Liver (tissue), 8 donors: ENCODE measurements at regions not wholly inside any gene's neighbourhood (a gene's known extent, or its start where the extent isn't known, plus 50 kb on each side); places are given as distances from the start of the nearest gene placed in this dataset.

Source experiments
- DNase-seq: peaks from one replicate; pipeline ENCODE4 v3.0.0-alpha.2; 2017; ENCODE audit warnings: low spot score
- H3K27ac ChIP-seq, 2 donors: one replicate each; pipeline ENCODE4 v1.7.0; 2013; ENCODE audit warnings: inconsistent platforms in 2 of 2, low read length in 2 of 2, control low read depth in 1 of 2, low read depth in 1 of 2, mild to moderate bottlenecking in 1 of 2
- H3K27me3 ChIP-seq, 4 donors: one replicate each; pipeline versions ENCODE4 v1.6.1 to v1.7.0; 2013; ENCODE audit warnings: low read length in 3 of 4, inconsistent platforms in 1 of 4, mild to moderate bottlenecking in 1 of 4, moderate library complexity in 1 of 4; ENCODE audit not compliant: control insufficient read depth in 4 of 4, insufficient read depth in 4 of 4
- H3K36me3 ChIP-seq, 4 donors: one replicate each; pipeline versions ENCODE4 v1.6.1 to v1.7.0; 2013; ENCODE audit warnings: low read length in 3 of 4, mild to moderate bottlenecking in 3 of 4, low read depth in 1 of 4, moderate library complexity in 1 of 4; ENCODE audit not compliant: control insufficient read depth in 4 of 4, insufficient read depth in 3 of 4
- H3K4me1 ChIP-seq, 4 donors: one replicate each; pipeline versions ENCODE4 v1.6.1 to v1.7.0; 2013; ENCODE audit warnings: low read length in 3 of 4, mild to moderate bottlenecking in 3 of 4, moderate library complexity in 1 of 4; ENCODE audit not compliant: control insufficient read depth in 4 of 4, insufficient read depth in 4 of 4
- H3K4me3 ChIP-seq, 3 donors: one replicate each; pipeline versions ENCODE4 v1.6.1 to v1.7.0; 2013; ENCODE audit warnings: low read length in 3 of 3, control low read depth in 1 of 3, low read depth in 1 of 3, mild to moderate bottlenecking in 1 of 3
- H3K9ac ChIP-seq, 2 donors: one replicate each; pipeline ENCODE4 v1.7.0; 2013; ENCODE audit warnings: low read length in 2 of 2, mild to moderate bottlenecking in 2 of 2, moderate library complexity in 2 of 2, control low read depth in 1 of 2, low read depth in 1 of 2
- H3K9me3 ChIP-seq, 4 donors: one replicate each; pipeline versions ENCODE4 v1.6.1 to v1.7.0; 2013; ENCODE audit warnings: low read length in 3 of 4; ENCODE audit not compliant: control insufficient read depth in 4 of 4
- EGR1 ChIP-seq, 2 donors: IDR thresholded peaks; 2 replicates each; pipeline ENCODE4 v1.6.1; 2016 to 2018; ENCODE audit warnings: antibody characterized with exemption in 2 of 2, low read depth in 2 of 2
- HNF4G ChIP-seq: IDR thresholded peaks from 2 replicates; pipeline ENCODE4 v1.6.1; 2016; ENCODE audit warnings: antibody characterized with exemption
- SP1 ChIP-seq: IDR thresholded peaks from 2 replicates; pipeline ENCODE4 v1.6.1; 2018; ENCODE audit warnings: antibody characterized with exemption, mild to moderate bottlenecking
- YY1 ChIP-seq: IDR thresholded peaks from 2 replicates; pipeline ENCODE4 v1.6.1; 2016; ENCODE audit warnings: antibody characterized with exemption, mild to moderate bottlenecking
- WGBS: extraction: QIAGEN DNeasy Blood & Tissue Kit; methylation state at CpG from one replicate; pipeline ENCODE4 v1.1.7; 2013; 5-methylcytosine and 5-hydroxymethylcytosine counted together
- TF ChIP-seq, protein P1 (sequence below): fragments of 150-350 bp; IDR thresholded peaks from 2 replicates; pipeline ENCODE4 v1.5.1; 2017; ENCODE audit warnings: improper control_type of control experiment, low read depth, low read length; ENCODE audit not compliant: missing input control
- TF ChIP-seq, protein P2 (sequence below): IDR thresholded peaks from 2 replicates; pipeline ENCODE4 v1.6.1; 2016; ENCODE audit warnings: antibody characterized with exemption
- donor health status: healthy.
- donor health status: healthy.
- donor health status: healthy.
- donor health status: healthy.
- donor health status: healthy.

DNA sequence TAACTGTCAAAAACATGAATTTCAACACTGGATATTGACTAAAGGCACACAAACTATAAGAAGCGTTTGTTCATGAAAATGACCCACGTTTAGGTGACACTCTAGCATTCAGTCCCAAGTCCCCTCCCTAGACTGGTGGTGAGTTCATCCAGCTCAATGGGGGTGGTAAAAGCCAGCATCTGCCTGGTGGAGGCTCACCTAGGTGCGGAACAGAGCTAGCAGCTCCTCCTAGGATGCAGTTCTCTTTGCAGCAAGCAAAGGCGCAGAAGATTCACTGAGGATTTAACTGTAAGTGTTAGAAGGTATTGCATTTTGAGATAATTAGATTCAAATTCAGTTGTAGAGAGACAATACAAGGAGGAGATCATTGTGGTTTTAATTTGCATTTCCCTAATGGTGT, 87.6 kb downstream of the VSTM2A start:
- Histone ChIP-seq H3K27me3 (no peaks in the 10 kb centered on the region), H3K36me3 (no peaks in the 10 kb centered on the region), H3K4me1 (no peaks in the 10 kb centered on the region), H3K4me3 (no peak overlapping the region), H3K9me3 (no peaks in the 10 kb centered on the region), H3K9ac (no peak overlapping the region), H3K27ac (no peak overlapping the region)
- TF ChIP-seq SP1 (no peak), HNF4G (no peak), EGR1 (IDR thresholded peaks at IDR 0.05; ENCODE audit: low read depth in 2 of 2) (no peak), YY1 (no peak)
- TF ChIP-seq, protein P1, sequence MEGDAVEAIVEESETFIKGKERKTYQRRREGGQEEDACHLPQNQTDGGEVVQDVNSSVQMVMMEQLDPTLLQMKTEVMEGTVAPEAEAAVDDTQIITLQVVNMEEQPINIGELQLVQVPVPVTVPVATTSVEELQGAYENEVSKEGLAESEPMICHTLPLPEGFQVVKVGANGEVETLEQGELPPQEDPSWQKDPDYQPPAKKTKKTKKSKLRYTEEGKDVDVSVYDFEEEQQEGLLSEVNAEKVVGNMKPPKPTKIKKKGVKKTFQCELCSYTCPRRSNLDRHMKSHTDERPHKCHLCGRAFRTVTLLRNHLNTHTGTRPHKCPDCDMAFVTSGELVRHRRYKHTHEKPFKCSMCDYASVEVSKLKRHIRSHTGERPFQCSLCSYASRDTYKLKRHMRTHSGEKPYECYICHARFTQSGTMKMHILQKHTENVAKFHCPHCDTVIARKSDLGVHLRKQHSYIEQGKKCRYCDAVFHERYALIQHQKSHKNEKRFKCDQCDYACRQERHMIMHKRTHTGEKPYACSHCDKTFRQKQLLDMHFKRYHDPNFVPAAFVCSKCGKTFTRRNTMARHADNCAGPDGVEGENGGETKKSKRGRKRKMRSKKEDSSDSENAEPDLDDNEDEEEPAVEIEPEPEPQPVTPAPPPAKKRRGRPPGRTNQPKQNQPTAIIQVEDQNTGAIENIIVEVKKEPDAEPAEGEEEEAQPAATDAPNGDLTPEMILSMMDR, result no peak
- 59% methylated on average over 4 of the region's 4 CpGs for WGBS
- no peak for DNase-seq

DNA sequence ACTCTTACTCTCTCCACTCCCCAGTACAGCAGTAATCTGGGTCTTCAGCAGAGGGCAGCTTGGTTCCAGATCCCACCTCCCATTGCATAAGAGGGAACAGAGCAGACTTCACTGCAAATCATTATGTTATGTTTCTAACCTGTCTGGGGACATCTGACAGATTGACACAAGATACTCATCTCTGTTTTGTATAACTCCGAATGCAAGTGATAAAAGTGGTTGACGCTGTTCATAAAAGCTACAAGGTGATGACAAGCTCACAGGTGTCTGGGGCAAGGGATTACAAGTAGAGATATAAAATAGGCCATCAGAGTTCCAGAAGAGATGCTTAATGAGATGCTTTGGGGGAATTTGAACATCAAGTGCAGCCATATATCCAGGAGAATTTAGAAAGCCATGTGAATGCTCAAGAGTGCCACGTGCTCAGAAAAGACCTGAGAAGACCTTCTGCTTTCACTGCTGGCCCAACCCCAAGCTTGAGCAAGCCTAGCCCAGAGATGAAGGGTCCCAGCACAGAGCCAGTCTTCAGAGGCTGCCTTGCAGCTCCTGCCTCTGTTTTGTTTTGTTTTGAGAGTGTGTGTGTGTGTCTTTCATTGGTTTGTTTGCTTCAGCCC, 80.6 kb downstream of the VSTM2A start:
- Histone ChIP-seq H3K9me3 (peaks cover 0 to 5% (median 0%) of the 10 kb centered on the region in 4 donors), H3K4me3 (no peak overlapping the region), H3K27ac (no peak overlapping the region), H3K4me1 (no peaks in the 10 kb centered on the region), H3K9ac (no peak overlapping the region), H3K36me3 (no peaks in the 10 kb centered on the region), H3K27me3 (no peaks in the 10 kb centered on the region)
- WGBS, result 75% methylated on average over 3 of the region's 3 CpGs
- no peak for TF ChIP-seq HNF4G
- TF ChIP-seq, protein P1, result no peak
- TF ChIP-seq, protein P2, sequence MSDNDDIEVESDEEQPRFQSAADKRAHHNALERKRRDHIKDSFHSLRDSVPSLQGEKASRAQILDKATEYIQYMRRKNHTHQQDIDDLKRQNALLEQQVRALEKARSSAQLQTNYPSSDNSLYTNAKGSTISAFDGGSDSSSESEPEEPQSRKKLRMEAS, result no peak
- no peak for DNase-seq
